ENCODE measurements at regions not wholly inside any gene's neighbourhood (a gene's known extent, or its start where the extent isn't known, plus 50 kb on each side); places are given as distances from the start of the nearest gene placed in this dataset.

GRCh38 chr12:108457006-108457733 is 57.9 kb upstream of the FICD start:
- TF ChIP-seq CTCF (IDR thresholded peaks at IDR 0.05) (peak; percentile 82), POLR2AphosphoS5 (IDR thresholded peaks at IDR 0.05; ENCODE audit: low read depth, low read length) (no peak)
